Activated T-helper 17 cell treated with anti-CD3 and anti-CD28 coated beads, Interleukin-2, amount 50 U/mL, for 72 hours (primary cell): ENCODE measurements at regions not wholly inside any gene's neighbourhood (a gene's known extent, or its start where the extent isn't known, plus 50 kb on each side); places are given as distances from the start of the nearest gene placed in this dataset.

Experiments
- ATAC-seq: fragments of 150-1000 bp; cut with Tn5 transposase; replicated peaks from 2 replicates; pipeline ENCODE4 v1.10.0; 2021; ENCODE audit warnings: mild to moderate bottlenecking, moderate library complexity
- H3K27ac Mint-ChIP-seq: one replicate; pipeline ENCODE4 v1.8.0; 2022; ENCODE audit warnings: mixed read lengths
- H3K27me3 Mint-ChIP-seq: one replicate; pipeline ENCODE4 v1.8.0; 2022; ENCODE audit warnings: mixed read lengths
- H3K36me3 Mint-ChIP-seq: one replicate; pipeline ENCODE4 v1.8.0; 2022; ENCODE audit warnings: low read depth, mild to moderate bottlenecking, mixed read lengths
- H3K4me1 Mint-ChIP-seq: one replicate; pipeline ENCODE4 v1.8.0; 2022; ENCODE audit warnings: mixed read lengths
- H3K4me3 Mint-ChIP-seq: one replicate; pipeline ENCODE4 v1.8.0; 2022; ENCODE audit warnings: mild to moderate bottlenecking, mixed read lengths
- H3K9me3 Mint-ChIP-seq: one replicate; pipeline ENCODE4 v1.8.0; 2022; ENCODE audit warnings: mixed read lengths

DNA sequence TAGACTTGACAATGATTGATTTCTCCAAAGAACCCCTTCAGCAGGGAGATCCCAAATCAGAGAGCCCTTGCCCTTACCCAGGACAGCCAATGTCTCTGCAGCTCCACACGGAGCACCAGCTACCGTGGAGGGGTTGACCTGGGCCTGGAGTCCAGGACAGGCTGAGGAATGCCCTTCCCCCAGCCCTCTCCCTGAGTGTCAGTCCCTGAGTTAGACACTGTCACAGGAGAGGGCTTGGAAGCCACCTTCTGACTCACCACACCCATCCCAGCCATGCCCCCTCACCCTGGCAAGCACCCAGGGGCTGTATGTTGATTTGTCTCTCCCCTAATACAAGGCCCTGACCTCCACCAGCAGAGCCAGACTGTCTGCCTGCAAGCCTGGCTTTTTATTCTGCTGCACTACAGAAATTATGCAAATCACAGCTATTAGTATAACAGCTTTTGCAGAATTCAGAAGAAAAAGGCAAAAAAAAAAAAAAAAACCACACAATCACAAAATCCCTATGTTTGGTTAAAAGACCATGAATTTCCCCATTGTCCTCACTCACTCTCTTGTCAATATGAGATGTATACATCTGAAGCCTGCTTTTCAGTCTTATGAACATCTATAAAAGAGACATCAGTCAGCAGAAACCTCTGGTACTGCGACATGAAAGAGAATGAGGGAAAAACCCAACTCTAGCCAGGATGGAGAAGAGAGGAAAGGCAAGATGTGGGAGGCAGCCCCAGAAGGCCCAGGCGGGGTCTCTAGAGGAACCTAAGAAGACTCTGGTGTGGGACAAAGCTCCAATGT is 240.7 kb downstream of the UQCRFS1 start:
- no peak for ATAC-seq
- Mint-ChIP-seq H3K4me3 (no peak overlapping the region), H3K4me1 (no peaks in the 10 kb centered on the region), H3K27ac (no peak overlapping the region), H3K36me3 (no peaks in the 10 kb centered on the region), H3K27me3 (peaks cover 7% of the 10 kb centered on the region), H3K9me3 (no peaks in the 10 kb centered on the region)

DNA sequence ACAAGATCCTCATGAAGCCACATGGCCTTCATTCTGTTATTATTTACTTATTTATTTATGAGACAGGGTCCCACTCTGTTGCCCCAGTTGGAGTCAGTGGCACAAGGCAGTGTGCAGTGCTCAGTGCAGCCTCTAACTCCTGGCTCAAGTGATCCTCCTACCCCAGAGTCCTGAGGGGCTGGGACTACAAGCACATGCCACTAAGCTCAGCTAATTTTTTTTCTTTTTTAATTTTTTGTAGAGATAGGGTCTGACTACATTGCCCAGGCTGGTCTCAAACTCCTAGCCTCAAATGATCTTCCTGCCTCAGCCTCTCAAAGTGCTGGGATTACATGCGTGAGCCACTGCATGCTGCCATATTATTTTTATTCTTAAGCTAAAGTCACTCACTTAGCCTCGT is 241.4 kb downstream of the UQCRFS1 start:
- H3K4me3 Mint-ChIP-seq: no peak overlapping the region
- no peaks in the 10 kb centered on the region for H3K36me3 Mint-ChIP-seq
- no peaks in the 10 kb centered on the region for H3K4me1 Mint-ChIP-seq
- no peak for ATAC-seq
- peaks cover 7% of the 10 kb centered on the region for H3K27me3 Mint-ChIP-seq
- no peak overlapping the region for H3K27ac Mint-ChIP-seq
- no peaks in the 10 kb centered on the region for H3K9me3 Mint-ChIP-seq

DNA sequence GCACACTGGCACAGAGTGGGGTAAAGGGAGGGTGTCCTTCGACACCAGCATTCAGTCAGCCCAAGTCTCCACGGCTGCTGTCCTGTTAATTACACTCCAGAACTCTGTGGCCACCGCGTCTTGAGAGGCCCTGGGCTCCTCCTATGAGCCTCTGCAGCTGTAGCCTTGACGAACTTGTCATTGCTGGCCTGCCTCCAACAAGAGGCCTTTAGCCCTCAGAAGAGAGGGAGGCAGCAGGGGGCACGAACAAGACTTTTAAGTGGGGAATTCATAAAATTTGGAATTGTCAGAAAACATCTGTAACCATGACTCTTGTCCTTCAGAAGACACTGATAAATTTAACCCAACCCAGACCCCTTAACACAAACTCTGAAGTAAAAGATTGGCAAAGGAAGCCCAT is 241.9 kb downstream of the UQCRFS1 start:
- Mint-ChIP-seq H3K27me3 (peaks cover 7% of the 10 kb centered on the region), H3K9me3 (no peaks in the 10 kb centered on the region), H3K4me3 (no peak overlapping the region), H3K36me3 (no peaks in the 10 kb centered on the region), H3K27ac (no peak overlapping the region), H3K4me1 (no peaks in the 10 kb centered on the region)
- ATAC-seq: no peak

DNA sequence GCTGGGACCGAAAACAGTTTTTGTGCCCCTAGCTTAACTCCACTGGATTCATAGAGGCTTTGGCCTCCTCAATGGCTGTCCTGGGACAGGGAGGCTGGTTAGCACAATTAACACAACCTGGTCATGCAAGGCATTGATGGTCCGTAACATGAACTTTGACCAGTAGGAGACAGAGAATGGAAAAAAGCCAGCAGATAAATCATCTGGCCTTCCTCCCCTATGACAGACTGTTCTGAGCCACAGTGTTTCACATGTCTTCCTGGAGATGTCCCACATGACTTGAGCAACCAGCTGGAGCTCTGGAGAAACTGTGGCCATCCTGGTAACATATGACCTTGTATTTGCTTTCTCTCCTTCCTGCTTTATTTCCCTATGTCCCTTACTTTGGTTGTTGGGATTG is 244.2 kb downstream of the UQCRFS1 start:
- peaks cover 10% of the 10 kb centered on the region for H3K27me3 Mint-ChIP-seq
- H3K27ac Mint-ChIP-seq: no peak overlapping the region
- H3K4me3 Mint-ChIP-seq: no peak overlapping the region
- no peaks in the 10 kb centered on the region for H3K9me3 Mint-ChIP-seq
- no peaks in the 10 kb centered on the region for H3K4me1 Mint-ChIP-seq
- no peak for ATAC-seq
- H3K36me3 Mint-ChIP-seq: no peaks in the 10 kb centered on the region

DNA sequence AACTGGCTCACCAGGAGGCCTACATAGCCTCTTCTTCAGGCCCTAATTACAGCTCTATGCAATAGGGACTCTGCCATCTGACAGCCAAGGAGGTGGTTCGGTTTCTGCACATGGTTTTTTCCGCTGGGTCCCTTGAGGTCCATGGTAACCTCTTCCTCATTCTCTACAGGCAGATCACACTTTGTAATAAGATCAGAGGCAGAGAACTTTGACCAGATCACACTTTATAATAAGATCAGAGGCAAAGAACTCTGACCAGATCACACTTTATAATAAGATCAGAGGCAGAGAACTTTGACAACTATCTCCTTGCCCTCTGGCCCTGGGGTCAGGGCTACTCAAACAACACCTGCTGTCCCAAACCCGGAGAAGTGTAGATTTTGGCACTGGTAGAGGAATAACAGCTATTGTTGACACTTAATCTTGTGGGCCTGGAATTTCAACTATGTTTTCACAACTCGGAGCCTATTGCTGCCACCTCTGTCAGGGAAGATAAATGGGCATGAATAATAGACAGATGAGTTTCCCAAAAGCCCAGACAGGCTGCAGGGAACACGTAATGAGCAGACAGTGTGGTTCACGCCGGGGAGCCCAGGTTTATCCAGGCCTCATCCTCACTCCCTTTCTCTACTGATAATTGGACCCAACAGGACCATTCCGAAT is 246.1 kb downstream of the UQCRFS1 start:
- Mint-ChIP-seq H3K4me1 (no peaks in the 10 kb centered on the region), H3K27ac (no peak overlapping the region), H3K4me3 (no peak overlapping the region), H3K9me3 (no peaks in the 10 kb centered on the region), H3K27me3 (peaks cover 6% of the 10 kb centered on the region), H3K36me3 (no peaks in the 10 kb centered on the region)
- no peak for ATAC-seq

DNA sequence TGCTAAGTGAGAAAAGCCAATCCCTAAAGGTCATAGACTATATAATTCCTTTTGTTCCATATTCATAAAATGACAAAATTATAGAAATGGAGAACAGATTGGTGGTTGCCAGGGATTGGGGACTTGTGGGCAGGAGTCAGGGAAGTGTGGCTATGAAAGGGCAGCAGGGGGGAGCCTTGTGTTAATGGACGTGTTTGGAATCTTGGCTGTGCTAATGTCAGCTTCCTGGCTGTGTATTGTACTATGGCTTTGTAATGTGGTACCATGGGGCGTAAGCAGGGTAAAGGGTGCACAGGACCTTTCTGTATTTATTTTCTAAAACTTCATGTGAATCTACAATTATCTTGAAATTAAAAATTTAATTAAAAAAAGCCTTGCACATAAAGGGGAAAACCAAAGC is 248.5 kb downstream of the UQCRFS1 start:
- Mint-ChIP-seq H3K27me3 (peaks cover 6% of the 10 kb centered on the region), H3K4me3 (no peak overlapping the region), H3K4me1 (no peaks in the 10 kb centered on the region), H3K9me3 (no peaks in the 10 kb centered on the region), H3K36me3 (no peaks in the 10 kb centered on the region), H3K27ac (no peak overlapping the region)
- ATAC-seq: no peak

DNA sequence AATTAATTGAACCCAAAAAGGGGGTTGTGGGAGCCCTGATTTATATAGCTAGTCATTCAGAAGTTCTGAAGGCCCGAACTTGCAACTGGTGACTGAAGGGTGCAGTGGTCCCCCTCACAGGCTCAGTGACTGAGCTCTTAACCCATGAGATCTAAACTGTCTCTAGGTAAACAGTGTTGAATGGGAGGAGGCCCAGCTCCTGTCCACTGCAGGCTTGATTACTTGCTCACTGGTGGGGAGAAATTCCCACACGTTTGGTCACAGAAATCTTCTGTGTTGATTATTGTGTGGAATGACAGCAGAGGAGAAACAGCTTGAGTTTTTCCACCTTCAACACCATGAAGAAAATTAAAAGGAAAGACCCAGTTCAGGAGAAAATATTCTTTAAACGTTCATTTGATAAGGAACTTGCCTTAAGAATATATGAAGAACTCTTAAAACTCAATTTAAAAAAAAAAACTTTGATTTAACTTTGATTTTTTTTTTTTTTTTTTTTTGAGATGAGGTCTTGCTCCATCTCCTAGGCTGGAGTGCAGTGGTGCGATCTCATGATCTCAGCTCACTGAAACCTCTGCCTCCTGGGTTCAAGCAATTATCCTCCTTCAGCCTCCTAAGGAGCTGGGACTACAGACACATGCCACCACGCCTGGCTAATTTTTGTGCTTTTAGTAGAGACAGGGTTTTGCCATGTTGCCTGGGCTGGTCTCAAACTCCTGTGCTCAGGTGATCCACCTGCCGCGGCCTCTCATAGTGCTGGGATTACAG is 249.3 kb downstream of the UQCRFS1 start:
- Mint-ChIP-seq H3K4me3 (no peak overlapping the region), H3K36me3 (no peaks in the 10 kb centered on the region), H3K4me1 (no peaks in the 10 kb centered on the region), H3K9me3 (no peaks in the 10 kb centered on the region), H3K27ac (no peak overlapping the region), H3K27me3 (peaks cover 6% of the 10 kb centered on the region)
- ATAC-seq: no peak

DNA sequence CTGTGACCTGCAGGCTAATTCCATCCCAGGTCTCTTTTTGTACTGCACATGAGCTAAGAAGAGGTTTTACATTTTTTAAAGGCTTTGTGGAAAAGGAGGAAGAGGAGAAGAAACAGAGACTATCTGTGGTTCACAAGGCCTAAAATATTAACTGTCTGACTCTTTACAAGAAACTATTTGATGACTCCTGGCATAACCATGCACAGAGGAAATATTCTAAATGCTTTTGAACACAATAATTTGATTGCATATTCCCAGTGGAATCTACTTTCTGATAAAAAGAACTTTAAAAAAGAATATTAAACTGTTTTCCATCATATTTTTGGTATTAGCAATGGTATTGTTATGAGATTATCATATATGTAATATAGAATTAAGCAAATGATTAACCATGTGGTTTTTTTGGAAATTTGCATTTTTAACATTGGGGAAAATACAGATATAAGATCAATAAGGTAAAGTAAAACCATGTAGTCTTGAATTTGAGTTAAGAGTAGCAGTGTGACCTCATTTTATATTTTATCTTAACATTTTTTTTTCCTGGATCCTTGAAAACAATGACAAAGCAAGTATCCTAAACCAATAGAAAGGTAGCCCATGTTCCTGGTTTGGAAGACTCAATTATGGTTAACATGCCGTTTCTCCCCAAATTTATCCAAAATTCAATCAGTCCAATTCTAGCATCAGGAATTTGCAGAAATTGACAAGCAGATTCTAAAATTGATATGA is 251.0 kb downstream of the UQCRFS1 start:
- Mint-ChIP-seq H3K4me1 (no peaks in the 10 kb centered on the region), H3K27me3 (peaks cover 3% of the 10 kb centered on the region), H3K27ac (no peak overlapping the region), H3K4me3 (no peak overlapping the region), H3K9me3 (no peaks in the 10 kb centered on the region), H3K36me3 (no peaks in the 10 kb centered on the region)
- ATAC-seq: no peak

DNA sequence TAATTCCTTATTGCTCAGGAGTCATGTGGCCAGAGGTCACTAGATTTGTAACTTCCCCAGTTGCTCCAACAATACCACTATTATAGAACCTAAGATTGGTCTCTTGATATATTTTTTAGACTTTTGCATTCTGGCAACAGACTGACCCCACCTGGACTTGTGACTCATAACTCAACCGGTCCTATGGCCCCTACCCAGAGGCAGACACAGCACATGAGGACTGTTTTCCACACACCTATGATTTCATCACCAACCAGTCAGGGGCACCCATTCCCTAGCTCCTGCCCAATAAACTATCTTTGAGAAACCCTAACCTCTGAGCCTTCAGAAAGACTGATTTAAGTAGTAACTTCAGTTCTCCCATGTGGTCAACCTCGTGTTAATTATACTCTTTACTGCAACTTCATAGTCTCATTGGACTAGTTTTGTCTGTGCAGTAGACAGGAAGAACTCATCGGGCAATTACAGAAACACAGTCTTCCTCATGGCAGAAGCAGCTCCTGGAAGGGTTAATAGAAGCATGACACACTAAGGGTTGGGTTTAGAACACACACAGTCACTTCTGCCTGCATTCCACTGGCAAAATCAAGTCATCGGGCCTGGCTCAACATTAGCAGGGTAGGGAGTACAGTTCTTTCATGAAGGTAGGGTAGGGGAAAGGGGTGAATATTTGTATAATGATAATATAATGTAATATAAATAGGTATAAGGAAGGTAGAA is 251.8 kb downstream of the UQCRFS1 start:
- Mint-ChIP-seq H3K4me1 (no peaks in the 10 kb centered on the region), H3K9me3 (no peaks in the 10 kb centered on the region), H3K27ac (no peak overlapping the region), H3K4me3 (no peak overlapping the region), H3K27me3 (peaks cover 3% of the 10 kb centered on the region), H3K36me3 (no peaks in the 10 kb centered on the region)
- no peak for ATAC-seq

DNA sequence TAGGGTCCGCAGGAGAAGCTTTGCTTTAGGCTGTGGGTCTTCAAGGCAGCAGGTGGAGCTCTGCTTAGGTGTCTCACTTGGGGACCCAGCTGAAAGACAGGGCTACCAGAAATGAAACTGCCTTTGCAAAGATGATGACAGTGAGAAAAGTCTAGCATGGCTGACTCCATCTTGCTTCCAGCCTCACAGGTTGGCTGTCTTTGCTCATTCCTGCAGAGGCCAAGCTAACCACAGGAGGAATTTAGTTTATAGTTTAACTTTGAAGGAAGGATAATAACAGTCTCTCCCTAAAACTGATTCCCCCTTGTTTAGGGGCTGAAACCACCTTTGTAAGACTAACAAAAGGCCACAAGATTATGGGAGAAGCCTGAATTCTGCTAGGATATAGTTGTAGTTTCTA is 252.4 kb downstream of the UQCRFS1 start:
- peaks cover 3% of the 10 kb centered on the region for H3K27me3 Mint-ChIP-seq
- no peak for ATAC-seq
- no peaks in the 10 kb centered on the region for H3K4me1 Mint-ChIP-seq
- no peaks in the 10 kb centered on the region for H3K36me3 Mint-ChIP-seq
- H3K4me3 Mint-ChIP-seq: no peak overlapping the region
- H3K27ac Mint-ChIP-seq: no peak overlapping the region
- H3K9me3 Mint-ChIP-seq: no peaks in the 10 kb centered on the region

DNA sequence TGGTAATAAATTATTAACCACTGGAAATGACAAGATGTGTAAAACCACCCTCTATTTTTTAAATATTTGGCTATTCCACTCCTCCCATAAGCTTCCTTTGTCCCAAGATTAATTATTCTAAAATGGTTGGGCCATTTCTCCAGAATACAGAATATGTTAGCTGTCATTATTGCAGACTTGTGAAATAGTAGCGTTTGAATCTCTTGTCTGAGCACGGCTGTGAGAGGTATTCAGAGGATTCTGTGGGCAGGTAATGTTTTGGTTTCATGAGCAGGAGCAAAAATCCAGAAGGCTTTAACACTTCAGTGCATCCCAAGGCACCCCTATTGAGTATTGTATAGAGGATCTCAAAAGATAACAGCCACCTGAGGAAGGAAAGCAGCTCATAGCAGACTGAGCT is 256.0 kb downstream of the UQCRFS1 start:
- H3K27me3 Mint-ChIP-seq: no peaks in the 10 kb centered on the region
- H3K9me3 Mint-ChIP-seq: no peaks in the 10 kb centered on the region
- H3K4me1 Mint-ChIP-seq: no peaks in the 10 kb centered on the region
- H3K27ac Mint-ChIP-seq: no peak overlapping the region
- H3K4me3 Mint-ChIP-seq: no peak overlapping the region
- no peaks in the 10 kb centered on the region for H3K36me3 Mint-ChIP-seq
- no peak for ATAC-seq

DNA sequence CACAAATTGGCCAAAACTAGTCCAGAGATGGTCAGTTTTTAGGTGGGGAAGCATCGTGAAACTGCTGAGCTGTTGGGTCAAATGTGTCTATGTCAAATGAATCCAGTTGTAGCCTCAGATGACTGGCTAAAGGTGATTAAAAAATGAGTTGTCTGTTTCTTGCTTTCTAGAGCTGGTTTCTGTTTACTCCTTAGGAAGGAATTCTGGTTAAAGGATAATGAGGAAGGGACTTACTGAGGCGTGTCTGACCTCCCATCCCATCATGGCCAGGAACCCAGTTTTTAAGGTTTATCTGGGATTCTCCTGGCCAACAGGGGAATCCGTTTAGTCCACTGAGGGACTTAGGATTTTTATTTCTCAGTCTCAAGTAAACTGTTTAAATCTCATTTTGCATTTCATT is 256.5 kb downstream of the UQCRFS1 start:
- Mint-ChIP-seq H3K9me3 (no peaks in the 10 kb centered on the region), H3K27me3 (no peaks in the 10 kb centered on the region), H3K4me3 (no peak overlapping the region), H3K27ac (no peak overlapping the region), H3K4me1 (no peaks in the 10 kb centered on the region), H3K36me3 (no peaks in the 10 kb centered on the region)
- ATAC-seq: no peak

DNA sequence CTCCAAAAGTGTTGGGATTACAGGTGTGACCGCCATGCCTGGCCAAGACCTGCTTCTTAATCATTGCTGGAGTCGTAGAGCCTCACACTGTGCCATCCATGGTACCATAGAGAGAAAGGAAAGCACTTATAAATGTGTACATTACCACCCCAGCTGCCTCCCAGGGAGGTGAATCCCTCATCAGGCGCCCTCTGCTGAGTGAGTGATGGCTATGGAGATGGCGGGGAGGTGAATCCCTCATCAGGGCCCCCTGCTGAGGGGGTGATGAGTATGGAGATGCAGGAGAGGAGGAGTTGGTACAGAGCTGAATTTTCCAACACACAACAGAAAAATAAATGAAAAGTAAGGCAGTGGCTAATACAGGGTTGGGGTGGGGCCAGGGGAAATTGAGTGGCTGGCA is 263.4 kb downstream of the UQCRFS1 start:
- no peak for ATAC-seq

DNA sequence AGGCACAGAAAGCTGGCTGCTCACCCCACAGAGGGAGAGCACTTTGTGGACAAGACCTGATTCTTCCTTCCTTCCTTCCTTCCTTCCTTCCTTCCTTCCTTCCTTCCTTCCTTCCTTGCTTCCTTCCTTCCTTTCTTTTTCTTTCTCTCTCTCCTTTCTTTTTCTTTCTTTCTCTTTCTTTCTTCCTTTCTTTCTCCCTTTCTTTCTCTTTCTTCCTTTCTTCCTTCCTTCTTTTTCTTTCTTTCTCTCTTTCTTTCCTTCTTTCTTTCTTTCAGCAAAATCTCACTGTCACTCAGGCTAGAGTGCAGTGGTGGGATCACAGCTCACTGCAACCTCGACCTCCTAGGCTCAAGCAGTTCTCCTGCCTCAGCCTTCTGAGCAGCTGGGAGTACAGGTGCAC is 263.9 kb downstream of the UQCRFS1 start:
- ATAC-seq: no peak
- Mint-ChIP-seq H3K4me3 (no peak overlapping the region), H3K36me3 (no peaks in the 10 kb centered on the region), H3K9me3 (peaks cover 1% of the 10 kb centered on the region), H3K27ac (no peak overlapping the region), H3K27me3 (peaks cover 3% of the 10 kb centered on the region), H3K4me1 (no peaks in the 10 kb centered on the region)

More for the DNA sequence above, 263.4 kb downstream of the UQCRFS1 start:
- Mint-ChIP-seq H3K4me3 (no peak overlapping the region), H3K9me3 (no peaks in the 10 kb centered on the region), H3K36me3 (no peaks in the 10 kb centered on the region), H3K4me1 (no peaks in the 10 kb centered on the region), H3K27ac (no peak overlapping the region), H3K27me3 (peaks cover 3% of the 10 kb centered on the region)
